Calu3 (cell line): ENCODE measurements at regions not wholly inside any gene's neighbourhood (a gene's known extent, or its start where the extent isn't known, plus 50 kb on each side); places are given as distances from the start of the nearest gene placed in this dataset.
"Not testable (repeated sequence)": the region's sequence is repeated elsewhere in the genome, so short reads cannot be mapped to it uniquely, and the experiment has no call there.

Experiments used
- BruUV-seq: library from RNA; stranded (reverse); fragments of 400-500 nt; replicated peaks from 2 replicates; lab custom pipeline; 2021; lab: Mats Ljungman, UMichigan
- CTCF ChIA-PET: fragments of 300-600 bp; sonication (Branson Sonifier 250); formaldehyde crosslinking; loops from one replicate; lab custom pipeline; 2022; ENCODE audit warnings: antibody characterized with exemption; lab: Charles Lee
- DNase-seq: peaks from one replicate; pipeline ENCODE4 v3.0.0; 2022
- H3K27ac Mint-ChIP-seq: one replicate; pipeline ENCODE4 v1.8.0; 2022; ENCODE audit warnings: mixed read lengths; ENCODE audit not compliant: unreplicated experiment
- H3K27me3 Mint-ChIP-seq: one replicate; pipeline ENCODE4 v1.8.0; 2022; ENCODE audit warnings: mixed read lengths; ENCODE audit not compliant: unreplicated experiment
- H3K36me3 Mint-ChIP-seq: one replicate; pipeline ENCODE4 v1.8.0; 2022; ENCODE audit warnings: mild to moderate bottlenecking, moderate library complexity, mixed read lengths; ENCODE audit not compliant: insufficient read depth, unreplicated experiment
- H3K4me1 Mint-ChIP-seq: one replicate; pipeline ENCODE4 v1.8.0; 2022; ENCODE audit warnings: mild to moderate bottlenecking, low read depth, mixed read lengths; ENCODE audit not compliant: unreplicated experiment
- H3K4me3 Mint-ChIP-seq: one replicate; pipeline ENCODE4 v1.8.0; 2022; ENCODE audit warnings: mild to moderate bottlenecking, low read depth, moderate library complexity, mixed read lengths; ENCODE audit not compliant: unreplicated experiment
- H3K9me3 Mint-ChIP-seq: one replicate; pipeline ENCODE4 v1.8.0; 2022; ENCODE audit warnings: low read depth, mixed read lengths; ENCODE audit not compliant: unreplicated experiment
- intact Hi-C: fragments of 100-400 bp; cut with micrococcal nuclease; formaldehyde crosslinking; loops from one replicate; pipeline ENCODE4 v1.10.0; 2022; ENCODE audit not compliant: unreplicated experiment
- TF ChIP-seq, protein P1 (sequence below): fragments of 200-600 bp; IDR thresholded peaks from one replicate; pipeline ENCODE4 v1.8.0; 2022; ENCODE audit warnings: antibody characterized with exemption; ENCODE audit not compliant: unreplicated experiment

DNA sequence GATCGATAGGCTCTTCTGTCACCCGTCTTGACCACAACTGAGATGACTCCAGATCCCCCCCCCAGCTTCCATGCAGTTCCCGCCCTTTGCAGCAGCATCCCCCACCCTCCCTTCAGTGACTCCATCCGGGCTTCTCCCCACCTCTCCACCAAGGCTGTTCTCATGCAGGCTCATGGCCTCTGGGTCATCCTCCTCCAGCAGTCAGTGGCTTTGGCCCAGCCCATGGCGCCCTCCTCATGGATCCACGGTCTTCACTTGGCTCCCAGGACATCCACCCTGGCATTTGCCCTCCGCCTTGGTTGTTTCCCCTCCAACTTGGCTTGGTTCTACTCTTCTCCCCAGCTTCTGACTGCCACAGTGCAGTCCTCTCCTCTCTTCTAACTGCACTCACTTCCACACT lies 96.7 kb upstream of the RUFY1 start:
- no peak overlapping the region for H3K4me3 Mint-ChIP-seq
- H3K9me3 Mint-ChIP-seq, result peaks cover 10% of the 10 kb centered on the region
- H3K36me3 Mint-ChIP-seq, result no peaks in the 10 kb centered on the region

DNA sequence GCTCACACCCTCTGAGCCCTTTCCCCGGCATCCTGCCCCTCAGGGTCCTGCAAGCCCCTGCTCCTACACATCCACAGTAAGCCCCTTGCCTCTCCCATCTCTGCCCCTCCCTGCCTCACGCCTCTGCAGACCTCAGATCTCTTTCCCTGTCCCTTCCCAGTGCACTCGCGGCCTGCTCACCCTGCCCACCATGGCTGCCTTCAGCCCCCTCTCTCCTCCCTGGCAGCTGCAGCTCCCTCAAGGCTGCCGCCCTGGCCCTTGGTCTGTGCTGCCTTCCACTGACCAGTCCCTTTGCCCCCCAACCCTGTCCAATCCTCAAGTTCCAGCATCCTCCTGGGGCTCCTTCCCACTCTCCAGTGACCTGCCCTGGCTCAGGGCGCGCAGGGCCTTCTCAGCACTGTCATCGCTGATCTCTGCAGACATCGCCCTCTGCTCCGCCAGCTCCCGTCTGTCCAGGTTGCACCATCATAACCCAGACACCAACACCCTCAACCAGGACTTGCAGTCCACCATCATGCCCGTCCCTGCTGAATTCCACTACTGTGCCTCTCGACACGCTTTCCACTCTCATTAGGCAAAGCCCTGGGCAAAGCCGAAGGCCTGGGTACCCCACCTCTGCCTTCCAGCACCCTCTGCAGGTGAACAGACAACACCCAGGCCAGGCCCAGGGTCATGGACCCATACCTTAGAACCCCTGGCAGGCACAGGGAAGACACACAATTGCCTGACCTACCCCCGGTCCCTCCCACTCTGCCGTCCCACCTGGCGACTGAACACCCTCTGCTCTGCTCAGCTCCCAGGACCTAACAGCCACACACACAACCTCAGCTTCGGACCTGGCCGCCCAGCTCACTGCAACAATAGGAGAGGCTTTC lies 97.8 kb upstream of the RUFY1 start:
- Mint-ChIP-seq H3K4me1 (no peaks in the 10 kb centered on the region), H3K27me3 (peaks cover 18% of the 10 kb centered on the region), H3K4me3 (no peak overlapping the region), H3K36me3 (no peaks in the 10 kb centered on the region), H3K9me3 (peaks cover 9% of the 10 kb centered on the region), H3K27ac (no peak overlapping the region)
- no TSS peak for BruUV-seq
- no peak for DNase-seq
- CTCF ChIA-PET, result no interaction called here
- intact Hi-C loops, result no loop called here
- TF ChIP-seq, protein P1, sequence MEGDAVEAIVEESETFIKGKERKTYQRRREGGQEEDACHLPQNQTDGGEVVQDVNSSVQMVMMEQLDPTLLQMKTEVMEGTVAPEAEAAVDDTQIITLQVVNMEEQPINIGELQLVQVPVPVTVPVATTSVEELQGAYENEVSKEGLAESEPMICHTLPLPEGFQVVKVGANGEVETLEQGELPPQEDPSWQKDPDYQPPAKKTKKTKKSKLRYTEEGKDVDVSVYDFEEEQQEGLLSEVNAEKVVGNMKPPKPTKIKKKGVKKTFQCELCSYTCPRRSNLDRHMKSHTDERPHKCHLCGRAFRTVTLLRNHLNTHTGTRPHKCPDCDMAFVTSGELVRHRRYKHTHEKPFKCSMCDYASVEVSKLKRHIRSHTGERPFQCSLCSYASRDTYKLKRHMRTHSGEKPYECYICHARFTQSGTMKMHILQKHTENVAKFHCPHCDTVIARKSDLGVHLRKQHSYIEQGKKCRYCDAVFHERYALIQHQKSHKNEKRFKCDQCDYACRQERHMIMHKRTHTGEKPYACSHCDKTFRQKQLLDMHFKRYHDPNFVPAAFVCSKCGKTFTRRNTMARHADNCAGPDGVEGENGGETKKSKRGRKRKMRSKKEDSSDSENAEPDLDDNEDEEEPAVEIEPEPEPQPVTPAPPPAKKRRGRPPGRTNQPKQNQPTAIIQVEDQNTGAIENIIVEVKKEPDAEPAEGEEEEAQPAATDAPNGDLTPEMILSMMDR, result no peak

More for the DNA sequence above, 96.7 kb upstream of the RUFY1 start:
- CTCF ChIA-PET, result no interaction called here
- no peaks in the 10 kb centered on the region for H3K4me1 Mint-ChIP-seq
- TF ChIP-seq, protein P1, result no peak
- peaks cover 18% of the 10 kb centered on the region for H3K27me3 Mint-ChIP-seq
- no TSS peak for BruUV-seq
- no peak overlapping the region for H3K27ac Mint-ChIP-seq
- DNase-seq, result no peak
- intact Hi-C loops, result no loop called here

DNA sequence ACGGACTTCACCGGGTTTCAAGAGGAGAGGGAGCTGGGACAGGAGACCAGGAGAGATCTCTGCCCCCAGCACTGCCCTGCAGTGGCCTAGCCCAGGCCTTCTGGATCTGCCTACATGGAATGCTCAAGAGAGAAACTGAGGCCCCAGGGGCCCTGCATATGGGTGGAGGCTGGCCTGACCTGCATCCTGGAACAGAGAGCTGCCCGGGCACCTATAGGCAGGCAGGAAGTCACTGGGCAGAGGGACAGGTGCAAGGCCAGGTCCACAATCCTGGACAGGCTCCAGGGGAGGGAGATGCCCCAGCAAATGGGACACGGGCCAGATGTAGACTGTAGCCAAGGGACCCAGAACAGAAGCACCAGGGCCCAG lies 98.5 kb upstream of the RUFY1 start:
- Mint-ChIP-seq H3K4me1 (no peaks in the 10 kb centered on the region), H3K27ac (no peak overlapping the region), H3K36me3 (no peaks in the 10 kb centered on the region), H3K4me3 (no peak overlapping the region), H3K27me3 (peaks cover 18% of the 10 kb centered on the region), H3K9me3 (peaks cover 6% of the 10 kb centered on the region)
- intact Hi-C loops, result no loop called here
- no peak for DNase-seq
- no TSS peak for BruUV-seq
- TF ChIP-seq, protein P1, result no peak
- CTCF ChIA-PET, result no interaction called here

DNA sequence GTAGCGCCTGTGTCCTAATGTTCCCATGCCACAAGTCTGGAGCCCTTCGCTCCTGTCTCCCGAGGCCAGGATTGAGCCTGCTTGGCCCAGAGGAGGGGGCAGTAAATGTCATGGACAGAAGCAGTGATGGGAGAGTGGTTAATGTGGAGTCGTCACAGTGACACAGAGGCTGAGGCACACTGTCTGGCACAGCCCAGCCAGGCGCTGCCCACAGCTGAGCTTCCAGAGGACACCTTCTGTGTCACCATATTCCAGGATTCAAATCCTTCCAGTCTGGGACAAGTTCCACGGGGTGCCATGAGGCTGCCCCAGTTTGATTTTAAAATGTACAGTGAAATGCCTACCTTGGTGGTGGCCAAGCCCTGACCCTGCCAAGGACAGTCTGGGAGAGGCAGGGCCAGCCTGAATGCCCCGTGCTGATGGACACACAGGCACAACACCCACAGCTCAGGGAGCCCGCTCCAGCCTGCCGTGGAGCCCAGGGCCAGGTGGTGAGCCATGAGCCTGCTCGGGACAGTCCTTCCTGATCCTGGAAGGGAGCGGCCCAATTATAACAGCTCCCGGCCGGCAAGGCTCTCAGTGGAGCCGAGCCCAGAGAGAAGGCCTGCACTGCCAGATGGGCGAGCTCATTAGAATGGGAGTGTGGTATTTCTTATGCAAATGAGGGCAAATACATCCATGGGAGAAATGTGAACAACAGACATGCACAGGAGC lies 99.1 kb upstream of the RUFY1 start:
- H3K36me3 Mint-ChIP-seq, result no peaks in the 10 kb centered on the region
- intact Hi-C loops, result no loop called here
- DNase-seq, result no peak
- H3K27me3 Mint-ChIP-seq, result peaks cover 18% of the 10 kb centered on the region
- CTCF ChIA-PET, result no interaction called here
- no peaks in the 10 kb centered on the region for H3K4me1 Mint-ChIP-seq
- no peak overlapping the region for H3K4me3 Mint-ChIP-seq
- no TSS peak for BruUV-seq
- no peak overlapping the region for H3K27ac Mint-ChIP-seq
- H3K9me3 Mint-ChIP-seq, result peaks cover 6% of the 10 kb centered on the region
- TF ChIP-seq, protein P1, result no peak

DNA sequence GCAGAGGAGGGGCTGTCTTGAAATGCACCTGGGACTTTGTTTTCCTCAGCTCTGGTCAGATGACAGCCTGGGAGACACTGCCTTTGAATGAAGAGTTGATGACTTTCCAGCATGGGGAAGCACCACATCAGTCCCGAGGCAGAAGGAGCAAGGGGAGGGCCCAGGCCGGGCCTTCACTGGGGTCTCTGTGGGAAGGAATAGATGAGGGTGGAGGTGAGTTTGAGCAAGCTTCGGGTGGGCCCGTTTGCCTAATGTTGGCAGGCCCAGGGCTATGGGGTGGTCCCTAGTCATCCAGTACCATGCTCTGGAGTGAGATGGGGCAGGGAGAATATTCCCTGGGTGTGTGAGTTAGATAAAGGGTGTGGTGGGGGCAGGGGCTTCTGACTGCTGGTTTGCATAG lies 100.4 kb upstream of the RUFY1 start:
- H3K4me3 Mint-ChIP-seq, CTCF ChIA-PET, H3K9me3 Mint-ChIP-seq, BruUV-seq, intact Hi-C loops, H3K36me3 Mint-ChIP-seq, H3K27ac Mint-ChIP-seq, DNase-seq, H3K4me1 Mint-ChIP-seq: not testable (repeated sequence)
- H3K27me3 Mint-ChIP-seq, result peaks cover 18% of the 10 kb centered on the region

DNA sequence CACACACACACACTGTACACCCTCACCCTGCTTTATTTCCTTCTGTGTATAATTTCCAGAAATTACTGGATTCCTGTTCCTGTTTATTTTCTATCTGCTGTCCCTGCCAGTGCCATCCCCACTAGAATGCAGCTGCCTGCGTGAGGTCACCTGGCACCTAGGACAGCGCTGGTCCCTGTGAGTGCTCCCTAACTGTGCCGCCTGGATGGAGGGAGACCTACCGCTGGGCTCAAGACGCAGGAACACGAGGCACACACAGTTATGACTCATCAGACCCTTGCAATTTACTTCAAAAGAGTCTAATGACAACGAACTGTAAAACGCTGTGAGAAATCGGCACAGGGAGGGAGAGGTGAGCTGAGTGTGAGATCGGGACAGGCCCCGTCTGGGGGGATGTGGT lies 102.1 kb upstream of the RUFY1 start:
- BruUV-seq, H3K4me1 Mint-ChIP-seq, DNase-seq, intact Hi-C loops, H3K9me3 Mint-ChIP-seq, H3K27me3 Mint-ChIP-seq, H3K27ac Mint-ChIP-seq, CTCF ChIA-PET, H3K4me3 Mint-ChIP-seq, H3K36me3 Mint-ChIP-seq: not testable (repeated sequence)
